ENCODE measurements at regions not wholly inside any gene's neighbourhood (a gene's known extent, or its start where the extent isn't known, plus 50 kb on each side); places are given as distances from the start of the nearest gene placed in this dataset.

GRCh38 chr5:75985077-75985476 lies 98.1 kb upstream of the SV2C start:
- Mint-ChIP-seq H3K36me3 (no peaks in the 10 kb centered on the region), H3K27ac (peak overlapping the region; percentile 15), H3K27me3 (ENCODE audit: insufficient read depth, low read depth) (peaks cover 2% of the 10 kb centered on the region), H3K9me3 (no peaks in the 10 kb centered on the region), H3K4me1 (peaks cover 13% of the 10 kb centered on the region), H3K4me3 (peak overlapping the region; percentile 14)
- Histone ChIP-seq H3K79me2 (ENCODE audit: low read depth) (no peaks in the 10 kb centered on the region), H3K4me1 (peaks cover 12% of the 10 kb centered on the region), H3K9me3 (ENCODE audit: low read depth) (no peaks in the 10 kb centered on the region), H2AFZ (replicated peaks) (peak overlapping the region; percentile 70), H3K4me2 (peak overlapping the region; percentile 45), H3K27me3 (peaks cover 4% of the 10 kb centered on the region), H3K4me3 (no peak overlapping the region), H3K27ac (no peak overlapping the region), H3K9ac (no peak overlapping the region), H3F3A (ENCODE audit: low read depth) (no peaks in the 10 kb centered on the region), H3K36me3 (no peaks in the 10 kb centered on the region), H4K20me1 (ENCODE audit: low read depth) (no peaks in the 10 kb centered on the region)
- TF ChIP-seq EZH2phosphoT487 (IDR thresholded peaks at IDR 0.05) (no peak), CTCF (IDR thresholded peaks at IDR 0.05) (no peak), EZH2 (IDR thresholded peaks at IDR 0.05) (no peak)
- peak; percentile 51 for DNase-seq (ENCODE audit: low spot score)

DNA sequence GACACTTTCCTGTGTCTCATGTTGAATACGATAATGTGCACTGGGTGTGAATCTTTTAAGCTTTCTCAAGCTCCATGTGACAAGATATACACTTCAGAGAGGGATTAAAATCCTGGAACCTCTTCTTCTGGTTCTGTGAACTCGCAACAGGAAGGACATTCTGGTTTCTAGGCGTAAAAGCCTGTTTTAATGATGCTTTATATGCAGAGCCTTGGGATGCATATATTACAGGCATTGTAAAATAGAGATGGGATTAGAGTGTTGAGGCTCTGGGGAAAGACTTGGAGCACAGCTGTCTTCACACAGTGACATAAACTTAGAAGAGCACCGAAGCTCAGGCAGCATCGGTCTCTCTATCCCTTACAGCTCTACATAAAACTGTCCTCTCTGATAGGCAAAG lies 107.7 kb upstream of the SV2C start:
- peaks cover 5% of the 10 kb centered on the region for H3K27me3 ChIP-seq
- no peak overlapping the region for H3K4me3 ChIP-seq
- Mint-ChIP-seq H3K27me3 (ENCODE audit: insufficient read depth, low read depth) (no peaks in the 10 kb centered on the region), H3K9me3 (peaks cover 5% of the 10 kb centered on the region), H3K36me3 (no peaks in the 10 kb centered on the region), H3K27ac (no peak overlapping the region), H3K4me3 (no peak overlapping the region), H3K4me1 (peaks cover 3% of the 10 kb centered on the region)
- H2AFZ ChIP-seq (replicated peaks) = no peak overlapping the region
- H3F3A ChIP-seq (ENCODE audit: low read depth) = no peaks in the 10 kb centered on the region
- H3K9me3 ChIP-seq (ENCODE audit: low read depth) = no peaks in the 10 kb centered on the region
- H3K4me2 ChIP-seq = no peak overlapping the region
- no peak overlapping the region for H3K9ac ChIP-seq
- no peaks in the 10 kb centered on the region for H3K4me1 ChIP-seq
- no peak overlapping the region for H3K27ac ChIP-seq
- no peak for TF ChIP-seq EZH2phosphoT487 (IDR thresholded peaks at IDR 0.05)
- no peak for TF ChIP-seq EZH2 (IDR thresholded peaks at IDR 0.05)
- no peak for TF ChIP-seq CTCF (IDR thresholded peaks at IDR 0.05)
- DNase-seq (ENCODE audit: low spot score) = no peak
- no peaks in the 10 kb centered on the region for H4K20me1 ChIP-seq (ENCODE audit: low read depth)
- no peaks in the 10 kb centered on the region for H3K79me2 ChIP-seq (ENCODE audit: low read depth)
- H3K36me3 ChIP-seq = no peaks in the 10 kb centered on the region

- peaks cover 26% of the 10 kb centered on the region for H3K9me3 Mint-ChIP-seq
- no peak for DNase-seq (ENCODE audit: low spot score)
- H2AFZ ChIP-seq (replicated peaks) = no peak overlapping the region
- H3K4me1 Mint-ChIP-seq = no peaks in the 10 kb centered on the region
- H3K9ac ChIP-seq = no peak overlapping the region
- H3K27me3 ChIP-seq = no peaks in the 10 kb centered on the region
- H3K27ac Mint-ChIP-seq = no peak overlapping the region
- no peak overlapping the region for H3K27ac ChIP-seq
- H3K4me3 Mint-ChIP-seq = no peak overlapping the region
- H3K4me2 ChIP-seq = no peak overlapping the region
- H3K4me3 ChIP-seq = no peak overlapping the region
- no peaks in the 10 kb centered on the region for H3K9me3 ChIP-seq (ENCODE audit: low read depth)
- H3K36me3 Mint-ChIP-seq = peaks cover 4% of the 10 kb centered on the region
- H3K4me1 ChIP-seq = no peaks in the 10 kb centered on the region
- H3K79me2 ChIP-seq (ENCODE audit: low read depth) = no peaks in the 10 kb centered on the region
- H3F3A ChIP-seq (ENCODE audit: low read depth) = no peaks in the 10 kb centered on the region
- TF ChIP-seq EZH2 (IDR thresholded peaks at IDR 0.05) (no peak), CTCF (IDR thresholded peaks at IDR 0.05) (no peak), EZH2phosphoT487 (IDR thresholded peaks at IDR 0.05) (no peak)
- H3K36me3 ChIP-seq = no peaks in the 10 kb centered on the region
- no peaks in the 10 kb centered on the region for H4K20me1 ChIP-seq (ENCODE audit: low read depth)
- peaks cover 4% of the 10 kb centered on the region for H3K27me3 Mint-ChIP-seq (ENCODE audit: insufficient read depth, low read depth)
These were observed 117.9 kb upstream of the SV2C start for GRCh38 chr5:75965292-75965691.

Measured in neural progenitor cell (in vitro differentiated cells).